ENCODE measurements at regions not wholly inside any gene's neighbourhood (a gene's known extent, or its start where the extent isn't known, plus 50 kb on each side); places are given as distances from the start of the nearest gene placed in this dataset.

GRCh38 chr14:104505085-104506074 is 74.2 kb upstream of the C14orf180 start:
- TF ChIP-seq CTCF (IDR thresholded peaks at IDR 0.05): no peak
- TF ChIP-seq POLR2A (IDR thresholded peaks at IDR 0.05): no peak
